ENCODE measurements at regions not wholly inside any gene's neighbourhood (a gene's known extent, or its start where the extent isn't known, plus 50 kb on each side); places are given as distances from the start of the nearest gene placed in this dataset.

DNA sequence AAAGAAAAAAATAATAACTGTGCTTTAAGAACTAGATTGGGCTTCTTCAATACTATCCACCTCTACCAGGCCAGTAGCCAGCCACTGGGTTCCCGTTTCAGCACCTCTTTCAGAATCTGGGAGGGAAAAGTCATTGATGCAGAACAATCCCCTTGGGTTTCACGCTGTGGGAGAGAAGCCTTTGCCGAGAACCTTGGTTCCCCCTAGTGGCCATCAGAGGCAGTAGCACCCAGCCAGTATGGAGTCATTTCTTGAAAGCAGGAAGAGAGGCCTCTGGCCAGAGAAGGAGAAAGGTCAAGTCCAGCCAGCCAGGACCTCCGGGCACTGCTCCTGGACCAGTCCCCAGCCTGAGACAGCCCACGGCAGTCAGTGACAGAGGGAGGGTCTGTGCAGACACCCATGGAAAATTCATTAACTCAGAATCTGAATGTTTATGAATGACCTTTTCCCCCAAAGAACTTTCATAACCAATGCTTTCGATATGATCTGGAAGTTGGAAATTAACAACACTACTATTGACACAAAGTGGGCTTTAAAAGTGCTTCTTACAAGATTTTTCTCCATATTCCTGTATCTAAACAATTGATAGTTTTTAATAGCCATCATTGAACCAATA lies 51.2 kb upstream of the CDH5 start:
- no peak overlapping the region for H3K4me3 ChIP-seq (ENCODE audit: low read depth, low read length)
- TF ChIP-seq, protein P1, sequence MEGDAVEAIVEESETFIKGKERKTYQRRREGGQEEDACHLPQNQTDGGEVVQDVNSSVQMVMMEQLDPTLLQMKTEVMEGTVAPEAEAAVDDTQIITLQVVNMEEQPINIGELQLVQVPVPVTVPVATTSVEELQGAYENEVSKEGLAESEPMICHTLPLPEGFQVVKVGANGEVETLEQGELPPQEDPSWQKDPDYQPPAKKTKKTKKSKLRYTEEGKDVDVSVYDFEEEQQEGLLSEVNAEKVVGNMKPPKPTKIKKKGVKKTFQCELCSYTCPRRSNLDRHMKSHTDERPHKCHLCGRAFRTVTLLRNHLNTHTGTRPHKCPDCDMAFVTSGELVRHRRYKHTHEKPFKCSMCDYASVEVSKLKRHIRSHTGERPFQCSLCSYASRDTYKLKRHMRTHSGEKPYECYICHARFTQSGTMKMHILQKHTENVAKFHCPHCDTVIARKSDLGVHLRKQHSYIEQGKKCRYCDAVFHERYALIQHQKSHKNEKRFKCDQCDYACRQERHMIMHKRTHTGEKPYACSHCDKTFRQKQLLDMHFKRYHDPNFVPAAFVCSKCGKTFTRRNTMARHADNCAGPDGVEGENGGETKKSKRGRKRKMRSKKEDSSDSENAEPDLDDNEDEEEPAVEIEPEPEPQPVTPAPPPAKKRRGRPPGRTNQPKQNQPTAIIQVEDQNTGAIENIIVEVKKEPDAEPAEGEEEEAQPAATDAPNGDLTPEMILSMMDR (conservative IDR thresholded peaks at IDR 0.05; ENCODE audit: low read depth, low read length) = peak; percentile 99
- DNase-seq (ENCODE audit: low read depth) = peak; percentile 15

DNA sequence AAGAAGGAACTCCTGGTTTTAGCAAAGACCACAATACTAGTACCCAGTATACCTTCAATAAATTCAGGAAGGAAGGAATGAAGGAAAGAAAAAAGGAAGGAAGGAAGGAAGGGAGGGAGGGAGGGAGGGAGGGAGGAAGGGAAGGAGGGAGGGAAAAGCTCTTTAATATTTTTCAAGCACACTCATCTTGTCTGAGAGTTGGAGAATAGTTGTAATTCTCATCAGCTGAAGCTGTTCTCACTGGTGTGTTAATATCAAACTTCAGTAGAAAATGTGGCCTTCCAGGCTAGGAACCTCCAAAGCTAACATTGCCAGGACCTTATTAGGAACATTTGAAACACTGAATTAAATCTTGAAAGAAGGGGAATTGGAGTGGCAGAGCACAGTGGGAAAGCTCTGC lies 55.2 kb upstream of the CDH5 start:
- TF ChIP-seq, protein P1 (conservative IDR thresholded peaks at IDR 0.05; ENCODE audit: low read depth, low read length) = no peak
- no peak overlapping the region for H3K4me3 ChIP-seq (ENCODE audit: low read depth, low read length)
- no peak for DNase-seq (ENCODE audit: low read depth)

DNA sequence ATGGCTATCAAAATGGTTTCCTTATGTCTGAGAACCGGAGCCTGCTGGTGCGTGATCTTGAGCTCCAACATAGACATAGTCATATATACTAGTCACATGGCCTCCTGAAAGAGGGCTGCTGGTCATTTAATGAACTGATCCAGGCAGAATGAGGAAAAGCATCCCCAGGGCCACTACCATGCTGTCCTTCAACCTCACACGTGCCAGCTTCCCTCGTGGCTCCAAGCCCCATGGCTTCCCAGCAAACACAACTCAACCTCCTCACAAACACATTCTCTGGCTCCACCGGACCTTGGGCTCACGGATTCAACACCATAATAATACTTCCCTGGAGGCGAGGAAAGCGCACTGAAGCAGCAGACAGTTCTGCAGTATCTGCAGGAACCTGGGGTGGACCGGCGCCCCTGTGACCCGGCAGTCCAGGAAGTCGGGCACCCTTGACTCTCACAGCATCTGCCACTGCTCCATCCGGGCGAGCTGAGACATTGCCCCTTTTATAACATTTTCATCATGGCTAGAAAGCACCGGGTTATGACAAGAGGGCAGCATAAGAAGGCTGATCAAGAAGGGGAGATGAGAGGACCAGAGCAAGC lies 57.2 kb upstream of the CDH5 start:
- DNase-seq (ENCODE audit: low read depth) = no peak
- TF ChIP-seq, protein P1 (conservative IDR thresholded peaks at IDR 0.05; ENCODE audit: low read depth, low read length) = no peak
- no peak overlapping the region for H3K4me3 ChIP-seq (ENCODE audit: low read depth, low read length)

DNA sequence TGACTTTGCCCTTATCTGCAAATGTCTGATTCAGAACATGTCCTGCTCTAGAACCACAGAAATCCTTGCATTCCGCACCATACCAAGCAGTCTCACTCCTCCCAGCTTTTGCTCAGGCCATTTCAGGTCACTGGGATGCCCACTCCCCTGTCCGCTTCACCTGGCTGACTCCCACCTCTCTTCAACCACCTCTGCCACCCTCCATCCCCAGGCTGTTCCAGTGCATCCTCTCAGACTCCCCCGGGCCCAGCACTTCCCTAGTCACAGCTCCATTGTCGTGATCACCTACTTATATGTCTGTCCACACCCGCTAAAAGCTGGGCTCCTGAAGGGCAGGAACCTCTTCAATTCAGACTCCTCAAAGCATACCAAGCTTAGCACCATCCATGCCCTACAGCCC lies 58.4 kb upstream of the CDH5 start:
- DNase-seq (ENCODE audit: low read depth) = no peak
- no peak overlapping the region for H3K4me3 ChIP-seq (ENCODE audit: low read depth, low read length)
- TF ChIP-seq, protein P1 (conservative IDR thresholded peaks at IDR 0.05; ENCODE audit: low read depth, low read length) = no peak

DNA sequence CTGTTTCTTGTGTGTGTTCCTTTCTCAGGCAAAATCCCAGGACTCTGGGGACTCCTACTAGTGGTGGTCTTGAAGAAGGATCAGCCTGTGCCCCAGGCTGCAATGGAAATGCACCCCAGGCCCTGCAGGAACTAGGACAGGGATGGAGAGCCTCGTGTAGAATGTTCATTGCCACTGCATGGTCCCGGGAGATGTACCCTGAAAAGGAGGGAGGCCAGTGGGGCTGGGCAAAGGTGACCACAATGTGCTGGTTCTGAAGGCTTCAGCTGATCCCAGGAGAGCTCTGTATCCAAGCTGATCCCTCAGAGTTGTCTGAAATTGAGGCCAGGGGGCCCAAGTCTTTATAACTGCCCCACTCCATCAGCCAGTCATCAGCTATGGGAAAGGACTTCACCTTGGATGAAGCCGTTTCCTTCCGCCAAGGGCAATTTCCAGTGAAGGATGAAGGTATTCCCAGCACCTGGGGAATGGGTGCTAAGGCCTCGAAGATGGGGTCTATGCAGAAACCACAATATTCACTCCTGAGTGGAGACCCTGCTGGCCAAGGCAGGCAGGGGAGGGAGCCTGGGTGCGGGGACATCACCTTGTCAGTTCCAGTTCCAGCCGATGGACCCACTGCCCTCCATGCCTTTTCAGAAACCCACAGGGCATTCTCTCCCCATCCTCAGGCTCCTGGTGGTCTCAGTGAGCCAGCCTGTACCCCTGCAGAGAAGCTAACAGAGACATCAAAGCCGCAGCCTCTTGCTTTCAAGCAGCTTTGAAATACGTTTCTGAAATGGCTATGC lies 59.9 kb upstream of the CDH5 start:
- no peak overlapping the region for H3K4me3 ChIP-seq (ENCODE audit: low read depth, low read length)

DNA sequence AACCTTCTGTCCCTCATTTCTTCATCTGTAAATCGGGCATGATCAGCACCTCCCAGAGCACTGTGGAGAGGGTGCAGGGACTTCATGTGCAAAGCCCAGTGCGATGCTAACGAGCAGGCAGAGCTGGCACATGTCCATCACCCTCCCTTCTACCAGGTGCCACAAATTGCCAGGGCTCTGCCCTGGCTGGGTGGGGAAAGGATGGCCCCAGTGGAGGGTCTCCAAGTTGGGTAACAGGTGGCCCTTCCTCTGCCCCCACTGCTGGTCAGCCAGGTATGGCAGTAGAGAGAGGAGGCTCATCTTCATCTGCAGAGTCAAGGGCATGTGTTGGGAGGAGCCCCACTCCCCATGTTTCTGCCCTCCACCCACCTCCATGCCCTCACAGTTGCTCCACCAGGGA lies 61.5 kb upstream of the CDH5 start:
- H3K4me3 ChIP-seq (ENCODE audit: low read depth, low read length) = no peak overlapping the region
- TF ChIP-seq, protein P1 (conservative IDR thresholded peaks at IDR 0.05; ENCODE audit: low read depth, low read length) = no peak
- no peak for DNase-seq (ENCODE audit: low read depth)

More for the DNA sequence above, 59.9 kb upstream of the CDH5 start:
- TF ChIP-seq, protein P1 (conservative IDR thresholded peaks at IDR 0.05; ENCODE audit: low read depth, low read length) = no peak
- DNase-seq (ENCODE audit: low read depth) = no peak
